ENCODE measurements at regions not wholly inside any gene's neighbourhood (a gene's known extent, or its start where the extent isn't known, plus 50 kb on each side); places are given as distances from the start of the nearest gene placed in this dataset.
"Not testable (repeated sequence)": the region's sequence is repeated elsewhere in the genome, so short reads cannot be mapped to it uniquely, and the experiment has no call there.

GRCh38 chr7:156524818-156525597 lies 115.6 kb upstream of the RNF32 start:
- TF ChIP-seq ZFX (IDR thresholded peaks at IDR 0.05), result no peak
- TF ChIP-seq, protein P1, sequence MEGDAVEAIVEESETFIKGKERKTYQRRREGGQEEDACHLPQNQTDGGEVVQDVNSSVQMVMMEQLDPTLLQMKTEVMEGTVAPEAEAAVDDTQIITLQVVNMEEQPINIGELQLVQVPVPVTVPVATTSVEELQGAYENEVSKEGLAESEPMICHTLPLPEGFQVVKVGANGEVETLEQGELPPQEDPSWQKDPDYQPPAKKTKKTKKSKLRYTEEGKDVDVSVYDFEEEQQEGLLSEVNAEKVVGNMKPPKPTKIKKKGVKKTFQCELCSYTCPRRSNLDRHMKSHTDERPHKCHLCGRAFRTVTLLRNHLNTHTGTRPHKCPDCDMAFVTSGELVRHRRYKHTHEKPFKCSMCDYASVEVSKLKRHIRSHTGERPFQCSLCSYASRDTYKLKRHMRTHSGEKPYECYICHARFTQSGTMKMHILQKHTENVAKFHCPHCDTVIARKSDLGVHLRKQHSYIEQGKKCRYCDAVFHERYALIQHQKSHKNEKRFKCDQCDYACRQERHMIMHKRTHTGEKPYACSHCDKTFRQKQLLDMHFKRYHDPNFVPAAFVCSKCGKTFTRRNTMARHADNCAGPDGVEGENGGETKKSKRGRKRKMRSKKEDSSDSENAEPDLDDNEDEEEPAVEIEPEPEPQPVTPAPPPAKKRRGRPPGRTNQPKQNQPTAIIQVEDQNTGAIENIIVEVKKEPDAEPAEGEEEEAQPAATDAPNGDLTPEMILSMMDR (conservative IDR thresholded peaks at IDR 0.05), result no peak

GRCh38 chr7:156523447-156524048 lies 117.0 kb upstream of the RNF32 start:
- TF ChIP-seq, protein P1 (conservative IDR thresholded peaks at IDR 0.05), result no peak
- no peak for TF ChIP-seq ZFX (IDR thresholded peaks at IDR 0.05)
- no peak overlapping the region for H3K27ac ChIP-seq

More at GRCh38 chr7:156524818-156525597, 115.6 kb upstream of the RNF32 start:
- no peak overlapping the region for H3K27ac ChIP-seq

DNA sequence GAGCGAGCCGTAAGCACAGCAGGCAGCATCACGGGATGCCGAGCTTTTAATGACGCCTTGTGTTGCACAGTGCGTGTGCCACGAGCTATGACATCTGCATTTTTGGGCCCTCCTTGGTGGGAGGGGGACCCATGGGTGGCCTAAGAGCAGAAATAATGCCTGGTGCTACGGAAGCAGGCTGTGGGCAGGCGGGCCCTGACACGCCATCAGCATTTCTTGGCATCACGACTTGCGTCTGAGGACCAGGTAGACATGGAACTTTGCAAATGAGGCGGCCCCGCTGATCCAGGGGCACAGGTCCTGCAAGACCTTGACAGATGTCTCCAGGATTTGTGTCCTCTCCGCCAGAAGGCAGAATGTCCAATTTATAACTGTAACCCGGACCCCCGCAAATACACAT lies 117.8 kb upstream of the RNF32 start:
- H3K27ac ChIP-seq, result no peak overlapping the region
- TF ChIP-seq, protein P1 (conservative IDR thresholded peaks at IDR 0.05), result no peak
- TF ChIP-seq ZFX (IDR thresholded peaks at IDR 0.05), result no peak

DNA sequence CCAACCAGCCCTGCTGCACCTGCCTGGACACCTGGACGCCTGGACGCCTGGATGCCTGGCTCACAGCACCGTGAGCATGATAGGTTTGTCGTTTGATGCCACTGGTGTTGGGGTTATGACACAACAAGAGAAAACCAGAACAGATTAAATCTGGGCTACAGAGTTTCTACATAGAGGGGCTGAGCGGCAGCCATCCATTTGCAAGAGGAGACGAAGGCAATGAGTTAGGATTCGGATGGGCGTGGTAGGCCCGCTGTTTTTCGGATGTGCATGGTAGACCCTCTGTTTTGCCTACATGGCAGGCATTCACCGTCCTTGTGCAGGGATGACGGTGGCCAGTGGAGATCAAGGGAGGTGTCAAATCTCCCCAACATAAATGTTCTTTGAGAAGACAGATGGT lies 121.5 kb upstream of the RNF32 start:
- H3K27ac ChIP-seq, result no peak overlapping the region
- no peak for TF ChIP-seq ZFX (IDR thresholded peaks at IDR 0.05)
- TF ChIP-seq, protein P1 (conservative IDR thresholded peaks at IDR 0.05), result no peak

DNA sequence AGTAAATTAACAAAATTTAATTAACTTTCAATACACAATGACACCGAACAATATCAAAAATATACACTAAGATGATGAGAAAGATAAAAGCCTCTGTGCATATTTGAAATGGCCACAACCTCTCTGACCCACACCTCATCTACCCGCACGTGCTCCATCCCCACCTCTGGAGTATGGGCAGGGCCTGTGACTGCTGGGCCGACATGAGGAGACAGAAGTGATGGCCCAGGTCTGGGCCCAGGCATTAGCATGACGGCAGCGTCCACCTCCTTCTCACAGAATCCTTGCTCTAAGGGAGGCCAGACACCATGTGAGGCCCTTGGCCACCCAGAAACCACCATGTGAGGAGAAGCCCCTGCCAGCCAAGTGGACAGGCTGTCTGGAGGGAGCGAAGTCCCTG lies 122.1 kb upstream of the RNF32 start:
- TF ChIP-seq, protein P1 (conservative IDR thresholded peaks at IDR 0.05), result no peak
- no peak for TF ChIP-seq ZFX (IDR thresholded peaks at IDR 0.05)
- H3K27ac ChIP-seq, result no peak overlapping the region

- H3K27ac ChIP-seq, result not testable (repeated sequence)
Measured at GRCh38 chr7:156517858-156518257, 122.7 kb upstream of the RNF32 start.

GRCh38 chr7:156516791-156517378 lies 123.7 kb upstream of the RNF32 start:
- TF ChIP-seq, protein P1 (conservative IDR thresholded peaks at IDR 0.05), result no peak
- TF ChIP-seq ZFX (IDR thresholded peaks at IDR 0.05), result no peak
- H3K27ac ChIP-seq, result no peak overlapping the region

Data from C4-2B (cell line).